Right lobe of liver (tissue), 6 donors: ENCODE measurements at regions not wholly inside any gene's neighbourhood (a gene's known extent, or its start where the extent isn't known, plus 50 kb on each side); places are given as distances from the start of the nearest gene placed in this dataset.
A peak's percentile ranks its signal among the peaks of the same experiment; 100 is the strongest.

Experiments used
- ATAC-seq, 4 donors: fragments of 200-7000 bp; cut with Tn5 transposase; one replicate each; pipeline ENCODE4 v1.9.1; 2020; ENCODE audit warnings: mild to moderate bottlenecking in 4 of 4, moderate library complexity in 4 of 4
- DNase-seq, 3 donors: peaks; one replicate each; pipeline ENCODE4 v3.0.0-alpha.2; 2020
- H3K27ac ChIP-seq, 3 donors: fragments of 200-600 bp; one replicate each; pipeline ENCODE4 v1.8.0; 2022
- H3K27me3 ChIP-seq, 2 donors: fragments of 200-600 bp; one replicate each; pipeline ENCODE4 v1.8.0; 2022
- H3K36me3 ChIP-seq, 4 donors: fragments of 200-600 bp; sonication (generic) in 1 of 4; one replicate each; pipeline versions ENCODE4 v1.5.1 to v1.8.0; 2017 to 2022; ENCODE audit warnings: control low read depth in 1 of 4
- H3K4me1 ChIP-seq, 4 donors: fragments of 200-600 bp; sonication (generic) in 1 of 4; one replicate each; pipeline versions ENCODE4 v1.5.1 to v1.8.0; 2017 to 2022; ENCODE audit warnings: control low read depth in 1 of 4
- H3K4me3 ChIP-seq, 3 donors: fragments of 200-600 bp; one replicate each; pipeline ENCODE4 v1.8.0; 2022
- H3K9me3 ChIP-seq, 4 donors: fragments of 200-600 bp; sonication (generic) in 1 of 4; one replicate each; pipeline versions ENCODE4 v1.5.1 to v1.8.0; 2017 to 2022; ENCODE audit warnings: control low read depth in 1 of 4
- CTCF ChIP-seq, 4 donors: fragments of 200-600 bp in 3 of 4; fragments of 450-650 bp in 1 of 4; IDR thresholded peaks; one replicate each; pipeline versions ENCODE4 v1.5.1 to v1.8.0; 2016 to 2022; ENCODE audit warnings: antibody characterized with exemption in 4 of 4, mild to moderate bottlenecking in 2 of 4
- POLR2A ChIP-seq: fragments of 450-650 bp; IDR thresholded peaks from one replicate; pipeline ENCODE4 v1.6.1; 2017; ENCODE audit warnings: antibody characterized with exemption, mild to moderate bottlenecking
- WGBS: methylation state at CpG from one replicate; pipeline ENCODE4 v1.1.6; 2018; ENCODE audit warnings: low coverage, low lambda C conversion rate; ENCODE audit not compliant: insufficient coverage; ENCODE audit errors: missing lambda C conversion rate; 5-methylcytosine and 5-hydroxymethylcytosine counted together
- intact Hi-C, 2 donors: fragments of 100-400 bp; cut with DNase I; formaldehyde crosslinking; loops; one replicate each; pipeline versions ENCODE4 v1.11.2 to v1.14.1; 2022
- donor health status: DM: no; HTN: yes; CAD: no.
- donor health status: DM: no; HTN: no; CAD: no.
- donor health status: DM: no; HTN: no; CAD: no.
- donor health status: DM: no; HTN: yes; CAD: no.
- donor health status: DM: no; HTN: yes; CAD: no.

- Histone ChIP-seq H3K4me1 (peaks cover 0 to 42% (median 15%) of the 10 kb centered on the region in 4 donors), H3K36me3 (no peaks in the 10 kb centered on the region), H3K4me3 (no peak overlapping the region), H3K9me3 (no peaks in the 10 kb centered on the region), H3K27ac (no peak overlapping the region), H3K27me3 (no peaks in the 10 kb centered on the region)
- DNase-seq (peak in 1 of 3 donors; percentile 17), ATAC-seq (no peak)
- TF ChIP-seq POLR2A: no peak
- TF ChIP-seq CTCF (IDR thresholded peaks at IDR 0.05): no peak
- WGBS: 62% methylated on average over 9 of the region's 20 CpGs
- intact Hi-C loops: no loop called here
These were observed 230.5 kb downstream of the SEC14L1 start for GRCh38 chr17:77371117-77371887.

GRCh38 chr17:77371888-77372443 lies 231.2 kb downstream of the SEC14L1 start:
- Histone ChIP-seq H3K27ac (peak overlapping the region in 2 of 3 donors; percentile 83 to 94), H3K9me3 (no peaks in the 10 kb centered on the region), H3K36me3 (no peaks in the 10 kb centered on the region), H3K4me3 (no peak overlapping the region), H3K4me1 (peaks cover 0 to 48% (median 18%) of the 10 kb centered on the region in 4 donors), H3K27me3 (no peaks in the 10 kb centered on the region)
- WGBS: 65% methylated on average over 2 of the region's 16 CpGs
- DNase-seq (peak in 1 of 3 donors; percentile 26), ATAC-seq (no peak)
- TF ChIP-seq POLR2A: no peak
- TF ChIP-seq CTCF (IDR thresholded peaks at IDR 0.05): no peak
- intact Hi-C loops: no loop called here

- intact Hi-C loops: no loop called here
- Histone ChIP-seq H3K9me3 (no peaks in the 10 kb centered on the region), H3K4me1 (peaks cover 0 to 54% (median 23%) of the 10 kb centered on the region in 4 donors), H3K4me3 (peak overlapping the region; percentile 64 to 66 (median 65)), H3K27me3 (no peaks in the 10 kb centered on the region), H3K36me3 (no peaks in the 10 kb centered on the region), H3K27ac (peak overlapping the region; percentile 83 to 94 (median 84))
- TF ChIP-seq CTCF (IDR thresholded peaks at IDR 0.05) (no peak), POLR2A (no peak)
- WGBS: no CpG with 5 or more reads among the region's 64 CpGs
- DNase-seq (peak; percentile 83 to 87 (median 85)), ATAC-seq (peak; percentile 51 to 65 (median 58))
These were observed 231.9 kb downstream of the SEC14L1 start for GRCh38 chr17:77372444-77373298.

DNA sequence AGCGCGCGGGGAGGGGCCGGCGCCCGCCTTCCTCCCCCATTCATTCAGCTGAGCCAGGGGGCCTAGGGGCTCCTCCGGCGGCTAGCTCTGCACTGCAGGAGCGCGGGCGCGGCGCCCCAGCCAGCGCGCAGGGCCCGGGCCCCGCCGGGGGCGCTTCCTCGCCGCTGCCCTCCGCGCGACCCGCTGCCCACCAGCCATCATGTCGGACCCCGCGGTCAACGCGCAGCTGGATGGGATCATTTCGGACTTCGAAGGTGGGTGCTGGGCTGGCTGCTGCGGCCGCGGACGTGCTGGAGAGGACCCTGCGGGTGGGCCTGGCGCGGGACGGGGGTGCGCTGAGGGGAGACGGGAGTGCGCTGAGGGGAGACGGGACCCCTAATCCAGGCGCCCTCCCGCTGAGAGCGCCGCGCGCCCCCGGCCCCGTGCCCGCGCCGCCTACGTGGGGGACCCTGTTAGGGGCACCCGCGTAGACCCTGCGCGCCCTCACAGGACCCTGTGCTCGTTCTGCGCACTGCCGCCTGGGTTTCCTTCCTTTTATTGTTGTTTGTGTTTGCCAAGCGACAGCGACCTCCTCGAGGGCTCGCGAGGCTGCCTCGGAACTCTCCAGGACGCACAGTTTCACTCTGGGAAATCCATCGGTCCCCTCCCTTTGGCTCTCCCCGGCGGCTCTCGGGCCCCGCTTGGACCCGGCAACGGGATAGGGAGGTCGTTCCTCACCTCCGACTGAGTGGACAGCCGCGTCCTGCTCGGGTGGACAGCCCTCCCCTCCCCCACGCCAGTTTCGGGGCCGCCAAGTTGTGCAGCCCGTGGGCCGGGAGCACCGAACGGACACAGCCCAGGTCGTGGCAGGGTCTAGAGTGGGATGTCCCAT lies 232.8 kb downstream of the SEC14L1 start:
- TF ChIP-seq CTCF (IDR thresholded peaks at IDR 0.05) (no peak), POLR2A (no peak)
- intact Hi-C loops: no loop called here

More for the DNA sequence above, 232.8 kb downstream of the SEC14L1 start:
- no peaks in the 10 kb centered on the region for H3K27me3 ChIP-seq
- ATAC-seq: peak; percentile 0 to 15 (median 6)
- peaks cover 0 to 63% (median 27%) of the 10 kb centered on the region in 4 donors for H3K4me1 ChIP-seq
- DNase-seq: peak; percentile 65 to 78 (median 66)
- H3K27ac ChIP-seq: peak overlapping the region; percentile 83 to 94 (median 84)
- H3K9me3 ChIP-seq: no peaks in the 10 kb centered on the region
- no peaks in the 10 kb centered on the region for H3K36me3 ChIP-seq
- H3K4me3 ChIP-seq: peak overlapping the region; percentile 64 to 66 (median 65)
- WGBS: 0% methylated on average over 3 of the region's 90 CpGs
